SK-N-SH treated with all-trans-retinoic acid at 6 μM for 48 hours (cell line): ENCODE measurements at regions not wholly inside any gene's neighbourhood (a gene's known extent, or its start where the extent isn't known, plus 50 kb on each side); places are given as distances from the start of the nearest gene placed in this dataset.

Experiments used
- ATAC-seq: fragments of 200-7000 bp; cut with Tn5 transposase; 3 replicates; pipeline ENCODE4 v1.9.1; 2020; ENCODE audit warnings: mild to moderate bottlenecking, moderate library complexity
- ARNTL ChIP-seq: fragments of 450-650 bp; formaldehyde crosslinking; IDR thresholded peaks from 2 replicates; pipeline ENCODE4 v1.5.0; 2020; ENCODE audit warnings: low read depth, mild to moderate bottlenecking, moderate library complexity, borderline replicate concordance
- BACH2 ChIP-seq: fragments of 250-450 bp; sonication (Bioruptor Pico); IDR thresholded peaks from 2 replicates; pipeline ENCODE4 v1.9.0; 2021; ENCODE audit warnings: mild to moderate bottlenecking, borderline replicate concordance
- CSRNP3 ChIP-seq: fragments of 250-450 bp; sonication (Bioruptor Pico); IDR thresholded peaks from 2 replicates; pipeline ENCODE4 v1.5.1; 2021; ENCODE audit warnings: mild to moderate bottlenecking, moderate library complexity
- ESRRG ChIP-seq: fragments of 250-450 bp; sonication (Bioruptor Pico); IDR thresholded peaks from 2 replicates; pipeline ENCODE4 v1.6.1; 2021; ENCODE audit warnings: mild to moderate bottlenecking
- GLIS3 ChIP-seq: fragments of 250-450 bp; sonication (Bioruptor Pico); IDR thresholded peaks from 2 replicates; pipeline ENCODE4 v1.5.0; 2020; ENCODE audit warnings: mild to moderate bottlenecking, moderate library complexity
- ISL1 ChIP-seq: fragments of 250-450 bp; sonication (Bioruptor Pico); IDR thresholded peaks from 2 replicates; pipeline ENCODE4 v2.1.2; 2022; ENCODE audit warnings: mild to moderate bottlenecking, moderate library complexity
- OSR1 ChIP-seq: fragments of 250-450 bp; sonication (Bioruptor Pico); IDR thresholded peaks from 2 replicates; pipeline ENCODE4 v1.8.0; 2022; ENCODE audit warnings: moderate library complexity, mild to moderate bottlenecking, inconsistent platforms
- PATZ1 ChIP-seq: fragments of 250-450 bp; sonication (Bioruptor Pico); IDR thresholded peaks from 2 replicates; pipeline ENCODE4 v1.8.0; 2020; ENCODE audit warnings: mild to moderate bottlenecking, moderate library complexity, borderline replicate concordance
- POU6F1 ChIP-seq: fragments of 250-450 bp; sonication (Bioruptor Pico); IDR thresholded peaks from 2 replicates; pipeline ENCODE4 v1.8.0; 2021; ENCODE audit warnings: low read depth, mild to moderate bottlenecking, moderate library complexity, borderline replicate concordance
- PPARA ChIP-seq: fragments of 250-450 bp; sonication (Bioruptor Pico); IDR thresholded peaks from 2 replicates; pipeline ENCODE4 v1.5.0; 2020; ENCODE audit warnings: mild to moderate bottlenecking, borderline replicate concordance
- RARB ChIP-seq: fragments of 250-450 bp; sonication (Bioruptor Pico); IDR thresholded peaks from 2 replicates; pipeline ENCODE4 v1.8.0; 2021; ENCODE audit warnings: mild to moderate bottlenecking, moderate library complexity
- SNAI2 ChIP-seq: fragments of 250-450 bp; sonication (Bioruptor Pico); IDR thresholded peaks from 2 replicates; pipeline ENCODE4 v1.5.0; 2020; ENCODE audit warnings: mild to moderate bottlenecking, moderate library complexity
- TCF4 ChIP-seq: fragments of 250-450 bp; sonication (Bioruptor Pico); IDR thresholded peaks from 2 replicates; pipeline ENCODE4 v1.8.0; 2021; ENCODE audit warnings: mild to moderate bottlenecking, moderate library complexity, borderline replicate concordance
- TOX ChIP-seq: fragments of 250-450 bp; sonication (Bioruptor Pico); IDR thresholded peaks from 2 replicates; pipeline ENCODE4 v1.8.0; 2021; ENCODE audit warnings: mild to moderate bottlenecking, moderate library complexity, borderline replicate concordance
- ZC3H10 ChIP-seq: fragments of 250-450 bp; sonication (Bioruptor Pico); IDR thresholded peaks from 2 replicates; pipeline ENCODE4 v1.5.1; 2021; ENCODE audit warnings: mild to moderate bottlenecking, moderate library complexity
- ZFP3 ChIP-seq: fragments of 250-450 bp; sonication (Bioruptor Pico); IDR thresholded peaks from 2 replicates; pipeline ENCODE4 v1.5.0; 2020; ENCODE audit warnings: mild to moderate bottlenecking, moderate library complexity
- ZFP30 ChIP-seq: fragments of 450-650 bp; formaldehyde crosslinking; IDR thresholded peaks from 2 replicates; pipeline ENCODE4 v1.5.0; 2022; ENCODE audit warnings: mild to moderate bottlenecking, moderate library complexity
- ZNF565 ChIP-seq: fragments of 450-650 bp; formaldehyde crosslinking; conservative IDR thresholded peaks from 2 replicates; pipeline ENCODE4 v1.5.0; 2020; ENCODE audit warnings: low read depth, mild to moderate bottlenecking, moderate library complexity
- ZNF8 ChIP-seq: fragments of 450-650 bp; formaldehyde crosslinking; IDR thresholded peaks from 2 replicates; pipeline ENCODE4 v1.5.0; 2020; ENCODE audit warnings: mild to moderate bottlenecking, moderate library complexity
- TF ChIP-seq, protein P1 (sequence below): fragments of 250-450 bp; sonication (Bioruptor Pico); IDR thresholded peaks from 2 replicates; pipeline ENCODE4 v1.5.0; 2020; ENCODE audit warnings: mild to moderate bottlenecking, moderate library complexity
- TF ChIP-seq, protein P2 (sequence below): fragments of 250-450 bp; sonication (Bioruptor Pico); IDR thresholded peaks from 2 replicates; pipeline ENCODE4 v1.5.1; 2020; ENCODE audit warnings: low read depth, mild to moderate bottlenecking, moderate library complexity

GRCh38 chr17:12478311-12478710 lies 187.4 kb upstream of the MYOCD start:
- TF ChIP-seq, protein P1, sequence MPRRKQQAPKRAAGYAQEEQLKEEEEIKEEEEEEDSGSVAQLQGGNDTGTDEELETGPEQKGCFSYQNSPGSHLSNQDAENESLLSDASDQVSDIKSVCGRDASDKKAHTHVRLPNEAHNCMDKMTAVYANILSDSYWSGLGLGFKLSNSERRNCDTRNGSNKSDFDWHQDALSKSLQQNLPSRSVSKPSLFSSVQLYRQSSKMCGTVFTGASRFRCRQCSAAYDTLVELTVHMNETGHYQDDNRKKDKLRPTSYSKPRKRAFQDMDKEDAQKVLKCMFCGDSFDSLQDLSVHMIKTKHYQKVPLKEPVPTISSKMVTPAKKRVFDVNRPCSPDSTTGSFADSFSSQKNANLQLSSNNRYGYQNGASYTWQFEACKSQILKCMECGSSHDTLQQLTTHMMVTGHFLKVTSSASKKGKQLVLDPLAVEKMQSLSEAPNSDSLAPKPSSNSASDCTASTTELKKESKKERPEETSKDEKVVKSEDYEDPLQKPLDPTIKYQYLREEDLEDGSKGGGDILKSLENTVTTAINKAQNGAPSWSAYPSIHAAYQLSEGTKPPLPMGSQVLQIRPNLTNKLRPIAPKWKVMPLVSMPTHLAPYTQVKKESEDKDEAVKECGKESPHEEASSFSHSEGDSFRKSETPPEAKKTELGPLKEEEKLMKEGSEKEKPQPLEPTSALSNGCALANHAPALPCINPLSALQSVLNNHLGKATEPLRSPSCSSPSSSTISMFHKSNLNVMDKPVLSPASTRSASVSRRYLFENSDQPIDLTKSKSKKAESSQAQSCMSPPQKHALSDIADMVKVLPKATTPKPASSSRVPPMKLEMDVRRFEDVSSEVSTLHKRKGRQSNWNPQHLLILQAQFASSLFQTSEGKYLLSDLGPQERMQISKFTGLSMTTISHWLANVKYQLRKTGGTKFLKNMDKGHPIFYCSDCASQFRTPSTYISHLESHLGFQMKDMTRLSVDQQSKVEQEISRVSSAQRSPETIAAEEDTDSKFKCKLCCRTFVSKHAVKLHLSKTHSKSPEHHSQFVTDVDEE (CRISPR knock-in tag): no peak
- TF ChIP-seq ISL1 (CRISPR knock-in tag) (no peak), RARB (no peak)
- TF ChIP-seq, protein P2, sequence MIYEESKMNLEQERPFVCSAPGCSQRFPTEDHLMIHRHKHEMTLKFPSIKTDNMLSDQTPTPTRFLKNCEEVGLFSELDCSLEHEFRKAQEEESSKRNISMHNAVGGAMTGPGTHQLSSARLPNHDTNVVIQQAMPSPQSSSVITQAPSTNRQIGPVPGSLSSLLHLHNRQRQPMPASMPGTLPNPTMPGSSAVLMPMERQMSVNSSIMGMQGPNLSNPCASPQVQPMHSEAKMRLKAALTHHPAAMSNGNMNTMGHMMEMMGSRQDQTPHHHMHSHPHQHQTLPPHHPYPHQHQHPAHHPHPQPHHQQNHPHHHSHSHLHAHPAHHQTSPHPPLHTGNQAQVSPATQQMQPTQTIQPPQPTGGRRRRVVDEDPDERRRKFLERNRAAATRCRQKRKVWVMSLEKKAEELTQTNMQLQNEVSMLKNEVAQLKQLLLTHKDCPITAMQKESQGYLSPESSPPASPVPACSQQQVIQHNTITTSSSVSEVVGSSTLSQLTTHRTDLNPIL (CRISPR knock-in tag): no peak
- no peak for ATAC-seq

- TF ChIP-seq ARNTL (CRISPR knock-in tag) (no peak), SNAI2 (CRISPR knock-in tag) (no peak), TCF4 (CRISPR knock-in tag) (no peak), ESRRG (CRISPR knock-in tag) (no peak), TOX (CRISPR knock-in tag) (no peak), ZNF8 (CRISPR knock-in tag) (no peak), CSRNP3 (CRISPR knock-in tag) (no peak), ZNF565 (no peak), ZC3H10 (CRISPR knock-in tag) (no peak), ZFP3 (CRISPR knock-in tag) (no peak), GLIS3 (no peak), ZFP30 (CRISPR knock-in tag) (no peak), ISL1 (CRISPR knock-in tag) (no peak), PATZ1 (CRISPR knock-in tag) (no peak), PPARA (CRISPR knock-in tag) (no peak), BACH2 (CRISPR knock-in tag) (no peak)
- TF ChIP-seq, protein P1 (CRISPR knock-in tag): no peak
- TF ChIP-seq, all 23 proteins: peak for 0
These were observed 180.3 kb upstream of the MYOCD start for GRCh38 chr17:12485361-12485906.

DNA sequence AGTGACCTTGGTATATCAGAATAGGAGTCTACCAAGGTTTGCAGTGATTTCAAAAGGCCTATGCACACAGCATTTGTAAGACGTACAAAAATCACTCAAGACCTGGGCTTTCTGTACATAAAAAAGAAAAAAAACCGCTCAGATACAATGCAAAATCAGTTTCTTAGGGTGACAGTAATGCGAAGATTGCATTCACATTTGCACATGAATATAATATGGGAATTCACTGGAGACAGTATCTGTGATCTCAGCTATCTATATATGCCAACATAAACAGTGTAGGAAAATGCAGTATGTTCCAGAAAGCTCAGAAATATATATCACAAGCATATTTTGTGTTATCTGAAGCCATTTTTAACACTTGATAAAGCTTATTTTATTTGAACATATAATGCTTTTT lies 176.4 kb upstream of the MYOCD start:
- TF ChIP-seq OSR1 (CRISPR knock-in tag) (no peak), TOX (CRISPR knock-in tag) (no peak), BACH2 (CRISPR knock-in tag) (no peak), POU6F1 (CRISPR knock-in tag) (no peak), TCF4 (CRISPR knock-in tag) (no peak), ZFP3 (CRISPR knock-in tag) (no peak), ZC3H10 (CRISPR knock-in tag) (no peak), RARB (no peak), ZFP30 (CRISPR knock-in tag) (no peak), ISL1 (CRISPR knock-in tag) (no peak)
- TF ChIP-seq, protein P2 (CRISPR knock-in tag): no peak
- no peak for ATAC-seq

More at GRCh38 chr17:12485361-12485906, 180.3 kb upstream of the MYOCD start:
- no peak for ATAC-seq
